HUES6 (cell line): ENCODE measurements at regions not wholly inside any gene's neighbourhood (a gene's known extent, or its start where the extent isn't known, plus 50 kb on each side); places are given as distances from the start of the nearest gene placed in this dataset.
"Not testable (repeated sequence)": the region's sequence is repeated elsewhere in the genome, so short reads cannot be mapped to it uniquely, and the experiment has no call there.

ENCODE experiments used
- H3K27ac ChIP-seq: 2 replicates; pipeline ENCODE4 v1.7.0; 2013; ENCODE audit warnings: low read depth, mild to moderate bottlenecking, low read length, inconsistent platforms
- H3K27me3 ChIP-seq: 2 replicates; pipeline ENCODE4 v1.6.1; 2013; ENCODE audit warnings: low read length; ENCODE audit not compliant: control insufficient read depth, insufficient read depth
- H3K36me3 ChIP-seq: 2 replicates; pipeline ENCODE4 v1.6.1; 2013; ENCODE audit warnings: low read length; ENCODE audit not compliant: control insufficient read depth, insufficient read depth
- H3K4me1 ChIP-seq: 2 replicates; pipeline ENCODE4 v1.6.1; 2013; ENCODE audit warnings: low read length; ENCODE audit not compliant: control insufficient read depth, insufficient read depth
- H3K4me3 ChIP-seq: 2 replicates; pipeline ENCODE4 v1.5.1; 2013; ENCODE audit warnings: low read depth, low read length
- H3K9ac ChIP-seq: one replicate; pipeline ENCODE4 v1.6.1; 2013; ENCODE audit warnings: mild to moderate bottlenecking, low read length
- H3K9me3 ChIP-seq: 2 replicates; pipeline ENCODE4 v1.6.1; 2013; ENCODE audit warnings: low read depth, low read length; ENCODE audit not compliant: control insufficient read depth, insufficient read depth

GRCh38 chrX:127782904-127783303, 269.3 kb downstream of the ACTRT1 start:
- Histone ChIP-seq H3K27ac (no peak overlapping the region), H3K9me3 (0 out of 2 replicates have a peak, but pooled peaks cover 13% of the 10 kb centered on the region), H3K27me3 (no peaks in the 10 kb centered on the region), H3K4me3 (no peak overlapping the region), H3K36me3 (no peaks in the 10 kb centered on the region), H3K9ac (no peak overlapping the region), H3K4me1 (no peaks in the 10 kb centered on the region)

DNA sequence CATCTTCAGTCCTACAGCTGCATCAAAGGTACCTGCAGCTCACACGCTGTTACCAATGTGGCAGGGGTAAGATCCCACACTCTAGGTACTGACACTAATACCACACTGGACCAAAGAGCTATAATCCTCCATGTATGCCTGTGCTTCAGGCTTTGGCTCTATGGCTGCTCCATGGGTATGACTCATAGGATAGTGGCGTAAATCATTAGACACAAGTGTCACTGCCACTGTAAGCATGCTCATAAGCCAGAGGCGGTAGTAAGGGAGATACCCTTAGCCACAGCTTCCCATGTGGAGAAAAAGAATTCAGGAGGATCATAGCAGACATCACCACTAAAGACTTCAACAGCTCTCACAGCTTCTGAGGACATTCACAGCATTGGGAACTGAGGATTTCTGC, 287.5 kb downstream of the ACTRT1 start:
- Histone ChIP-seq H3K9ac (no peak overlapping the region), H3K27ac (no peak overlapping the region), H3K9me3 (no peaks in the 10 kb centered on the region), H3K27me3 (no peaks in the 10 kb centered on the region; the same call in 1 of the 2 replicates), H3K4me3 (no peak overlapping the region), H3K4me1 (no peaks in the 10 kb centered on the region), H3K36me3 (no peaks in the 10 kb centered on the region)

GRCh38 chrX:127762663-127763062, 289.5 kb downstream of the ACTRT1 start:
- Histone ChIP-seq H3K4me3 (no peak overlapping the region), H3K4me1 (no peaks in the 10 kb centered on the region), H3K9ac (no peak overlapping the region), H3K36me3 (no peaks in the 10 kb centered on the region), H3K27ac (no peak overlapping the region), H3K27me3 (no peaks in the 10 kb centered on the region; the same call in 1 of the 2 replicates), H3K9me3 (no peaks in the 10 kb centered on the region)

DNA sequence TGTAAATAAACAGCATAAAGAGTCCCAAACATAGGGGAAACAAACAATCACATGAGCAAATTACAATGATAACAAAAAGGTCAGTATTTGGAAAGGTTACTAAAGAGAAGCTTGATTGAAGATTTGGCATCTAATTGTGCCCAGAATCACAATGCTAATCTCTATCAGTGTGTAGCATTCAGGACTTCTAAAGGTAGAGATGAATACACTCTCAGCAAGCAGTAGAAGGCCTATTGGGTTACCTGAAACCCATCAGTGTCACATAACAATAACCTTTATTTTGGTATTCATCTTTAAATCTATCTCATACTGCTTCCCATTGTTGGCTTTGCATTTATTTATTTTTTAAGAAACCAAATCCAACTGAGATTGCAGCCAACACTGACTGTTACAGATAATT, 319.5 kb downstream of the ACTRT1 start:
- Histone ChIP-seq H3K4me1 (peaks cover 7% of the 10 kb centered on the region; the same call in 1 of the 2 replicates), H3K4me3 (no peak overlapping the region), H3K27ac (no peak overlapping the region), H3K36me3 (no peaks in the 10 kb centered on the region), H3K9ac (no peak overlapping the region), H3K9me3 (no peaks in the 10 kb centered on the region), H3K27me3 (no peaks in the 10 kb centered on the region; the same call in 1 of the 2 replicates)

- H3K9ac ChIP-seq, result no peak overlapping the region
- H3K4me3 ChIP-seq, result no peak overlapping the region
- H3K9me3 ChIP-seq, result 0 out of 2 replicates have a peak, but pooled peaks cover 3% of the 10 kb centered on the region
- H3K27ac ChIP-seq, result no peak overlapping the region
- H3K27me3 ChIP-seq, result no peaks in the 10 kb centered on the region; the same call in 1 of the 2 replicates
- peaks cover 4% of the 10 kb centered on the region; the same call in 1 of the 2 replicates for H3K4me1 ChIP-seq
- H3K36me3 ChIP-seq, result no peaks in the 10 kb centered on the region
Observed at GRCh38 chrX:127726227-127726626, 326.0 kb downstream of the ACTRT1 start.

GRCh38 chrX:127708155-127708554, 344.0 kb downstream of the ACTRT1 start:
- Histone ChIP-seq H3K9ac (no peak overlapping the region), H3K4me3 (no peak overlapping the region), H3K36me3 (no peaks in the 10 kb centered on the region), H3K27me3 (no peaks in the 10 kb centered on the region), H3K4me1 (no peaks in the 10 kb centered on the region; the same call in 1 of the 2 replicates), H3K27ac (no peak overlapping the region; the same call in 1 of the 2 replicates), H3K9me3 (no peaks in the 10 kb centered on the region)

- Histone ChIP-seq H3K27me3 (no peaks in the 10 kb centered on the region; the same call in 1 of the 2 replicates), H3K9ac (no peak overlapping the region), H3K36me3 (no peaks in the 10 kb centered on the region), H3K27ac (no peak overlapping the region), H3K9me3 (no peaks in the 10 kb centered on the region), H3K4me1 (no peaks in the 10 kb centered on the region), H3K4me3 (no peak overlapping the region)
Observed at GRCh38 chrX:127702527-127702926, 349.7 kb downstream of the ACTRT1 start.

- H3K9ac ChIP-seq, H3K4me1 ChIP-seq, H3K4me3 ChIP-seq, H3K27me3 ChIP-seq, H3K27ac ChIP-seq, H3K36me3 ChIP-seq, H3K9me3 ChIP-seq: not testable (repeated sequence)
Observed at GRCh38 chrX:127662942-127663341, 389.3 kb downstream of the ACTRT1 start.

- peaks cover 6% of the 10 kb centered on the region for H3K4me1 ChIP-seq
Observed at GRCh38 chrX:127649011-127649410, 403.2 kb downstream of the ACTRT1 start.

DNA sequence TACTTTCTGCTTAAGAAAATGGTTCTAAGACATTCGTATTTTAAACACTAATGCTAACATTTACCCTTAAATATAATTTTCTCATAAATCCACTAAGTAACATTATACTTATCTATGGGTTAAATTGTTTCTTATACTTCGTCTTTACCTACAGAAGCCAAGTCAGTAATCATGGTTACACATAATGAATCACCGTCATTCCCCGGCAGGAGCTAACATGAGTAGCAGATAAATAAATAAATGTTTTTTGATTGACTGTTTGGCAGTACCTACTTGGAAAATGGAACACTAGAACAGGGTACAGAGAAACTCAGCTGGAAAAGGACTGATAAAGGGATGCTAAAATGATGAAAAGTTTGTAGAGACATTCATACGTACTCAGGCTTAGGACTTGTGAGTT, 430.4 kb downstream of the ACTRT1 start:
- Histone ChIP-seq H3K27me3 (no peaks in the 10 kb centered on the region), H3K27ac (no peak overlapping the region), H3K9me3 (no peaks in the 10 kb centered on the region), H3K4me3 (no peak overlapping the region), H3K4me1 (no peaks in the 10 kb centered on the region), H3K9ac (no peak overlapping the region), H3K36me3 (no peaks in the 10 kb centered on the region)

More at GRCh38 chrX:127649011-127649410, 403.2 kb downstream of the ACTRT1 start:
- Histone ChIP-seq H3K4me3 (no peak overlapping the region), H3K9ac (no peak overlapping the region), H3K9me3 (no peaks in the 10 kb centered on the region), H3K27ac (no peak overlapping the region), H3K27me3 (no peaks in the 10 kb centered on the region; the same call in 1 of the 2 replicates), H3K36me3 (no peaks in the 10 kb centered on the region)

DNA sequence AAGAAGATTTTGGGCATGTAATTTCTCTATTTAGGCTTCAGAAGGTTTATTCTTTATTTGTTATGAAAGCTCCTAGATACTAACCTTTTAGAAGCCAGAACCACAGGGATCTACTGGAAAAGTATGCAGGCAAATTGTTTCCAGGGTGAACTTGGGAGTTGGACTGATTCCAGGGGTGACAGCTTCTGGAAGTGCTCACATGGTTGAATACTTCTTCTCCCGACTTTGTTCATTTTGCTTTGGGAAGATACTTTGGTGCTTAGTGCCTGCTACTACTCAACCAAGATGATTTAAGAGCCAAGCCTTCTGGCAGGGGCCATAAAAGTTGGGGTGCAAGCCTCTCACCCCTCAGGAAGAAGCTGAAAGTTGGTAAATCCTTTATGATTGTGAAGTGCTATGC, 445.6 kb downstream of the ACTRT1 start:
- Histone ChIP-seq H3K36me3 (no peaks in the 10 kb centered on the region), H3K9me3 (no peaks in the 10 kb centered on the region; the same call in 1 of the 2 replicates), H3K4me1 (no peaks in the 10 kb centered on the region), H3K27ac (no peak overlapping the region), H3K4me3 (no peak overlapping the region), H3K27me3 (no peaks in the 10 kb centered on the region; the same call in 1 of the 2 replicates), H3K9ac (no peak overlapping the region)
